Kidney (tissue), 13 donors: ENCODE measurements at regions not wholly inside any gene's neighbourhood (a gene's known extent, or its start where the extent isn't known, plus 50 kb on each side); places are given as distances from the start of the nearest gene placed in this dataset.

Experiments used
- DNase-seq, 5 donors: peaks; one replicate each; pipeline ENCODE4 v3.0.0-alpha.2; 2013 to 2020
- FAIRE-seq: peaks from 2 replicates; lab custom pipeline; 2012; peaks lifted over from hg19 to GRCh38; lab: Jason Lieb, UNC
- H3K27ac ChIP-seq, 2 donors: one replicate each; pipeline ENCODE4 v1.7.0; 2013; ENCODE audit warnings: low read depth in 2 of 2, low read length in 2 of 2, inconsistent platforms in 1 of 2
- H3K27me3 ChIP-seq: one replicate; pipeline ENCODE4 v1.7.1; 2013; ENCODE audit warnings: low read length, inconsistent platforms; ENCODE audit not compliant: control insufficient read depth, insufficient read depth
- H3K36me3 ChIP-seq, 3 donors: one replicate each; pipeline versions ENCODE4 v1.7.0 to v1.7.1; 2013; ENCODE audit warnings: low read length in 3 of 3, control low read depth in 1 of 3, inconsistent platforms in 1 of 3; ENCODE audit not compliant: insufficient read depth in 3 of 3, control insufficient read depth in 2 of 3
- H3K4me1 ChIP-seq, 3 donors: one replicate each; pipeline versions ENCODE4 v1.7.0 to v1.7.1; 2013; ENCODE audit warnings: low read length in 3 of 3, inconsistent platforms in 1 of 3, low read depth in 1 of 3; ENCODE audit not compliant: control insufficient read depth in 2 of 3, insufficient read depth in 2 of 3
- H3K4me3 ChIP-seq, 3 donors: one replicate each; pipeline versions ENCODE4 v1.7.0 to v1.8.1; 2013; ENCODE audit warnings: low read length in 3 of 3, control low read depth in 1 of 3, inconsistent platforms in 1 of 3
- H3K9ac ChIP-seq, 3 donors: one replicate each; pipeline versions ENCODE4 v1.7.0 to v1.7.1; 2013; ENCODE audit warnings: low read length in 3 of 3, control low read depth in 1 of 3, inconsistent platforms in 1 of 3
- H3K9me3 ChIP-seq, 3 donors: one replicate each; pipeline versions ENCODE4 v1.7.0 to v1.7.1; 2013; ENCODE audit warnings: low read length in 3 of 3, control low read depth in 1 of 3, inconsistent platforms in 1 of 3; ENCODE audit not compliant: control insufficient read depth in 2 of 3, insufficient read depth in 1 of 3
- CTCF ChIP-seq: IDR thresholded peaks from 3 replicates; pipeline ENCODE4 v1.5.1; 2012; ENCODE audit warnings: mild to moderate bottlenecking, moderate library complexity, borderline replicate concordance; ENCODE audit not compliant: insufficient read depth; ENCODE audit errors: extremely low read depth
- intact Hi-C: fragments of 100-400 bp; cut with DNase I; formaldehyde crosslinking; loops from one replicate; pipeline ENCODE4 v1.11.1; 2022
- donor health status: control.
- donor health status: control.
- donor health status: control.
- donor health status: control.
- donor health status: control.
- donor health status: DM: yes; HTN: yes; CAD: no.
- donor health status: Normal renal cell carcinoma (clear cell type).

GRCh38 chr6:90390379-90390778 lies 93.7 kb upstream of the BACH2 start:
- TF ChIP-seq CTCF: no peak
- intact Hi-C loops: loop anchor here (10.0 kb wide), 1 partner anchor 416 kb away; no protein-coding TSS in a partner anchor
- peak; percentile 92 for FAIRE-seq
- Histone ChIP-seq H3K9ac (no peak overlapping the region), H3K27ac (no peak overlapping the region), H3K4me1 (no peaks in the 10 kb centered on the region), H3K27me3 (no peaks in the 10 kb centered on the region), H3K36me3 (no peaks in the 10 kb centered on the region), H3K9me3 (no peaks in the 10 kb centered on the region), H3K4me3 (no peak overlapping the region)
- DNase-seq: no peak

DNA sequence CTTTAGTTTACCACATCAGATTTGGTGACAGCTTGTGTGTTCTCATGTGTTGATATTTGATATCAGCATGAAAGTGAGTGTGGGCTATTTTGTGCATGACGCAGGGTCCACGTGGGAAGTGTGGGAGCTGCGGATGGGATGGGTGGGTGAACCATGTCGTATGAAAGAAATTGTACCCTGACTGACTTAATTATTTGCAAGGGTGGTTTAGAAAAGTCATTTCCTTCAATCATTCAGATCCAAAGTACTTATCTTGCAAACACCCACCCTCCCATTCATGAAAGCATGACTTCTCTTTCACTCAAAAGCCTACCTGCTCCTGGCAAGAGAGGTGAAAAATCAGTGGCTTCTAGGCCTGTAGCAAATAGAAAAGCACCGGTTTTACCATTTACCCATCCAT lies 91.8 kb upstream of the BACH2 start:
- Histone ChIP-seq H3K27me3 (no peaks in the 10 kb centered on the region), H3K9me3 (no peaks in the 10 kb centered on the region), H3K4me1 (no peaks in the 10 kb centered on the region), H3K9ac (no peak overlapping the region), H3K4me3 (no peak overlapping the region), H3K27ac (no peak overlapping the region), H3K36me3 (no peaks in the 10 kb centered on the region)
- DNase-seq (peak in 1 of 5 donors; percentile 53), FAIRE-seq (no peak)
- intact Hi-C loops: no loop called here
- no peak for TF ChIP-seq CTCF

GRCh38 chr6:90387826-90388225 lies 91.2 kb upstream of the BACH2 start:
- no peak overlapping the region for H3K9ac ChIP-seq
- FAIRE-seq: no peak
- H3K4me3 ChIP-seq: no peak overlapping the region
- H3K4me1 ChIP-seq: no peaks in the 10 kb centered on the region
- intact Hi-C loops: no loop called here
- H3K9me3 ChIP-seq: no peaks in the 10 kb centered on the region
- no peaks in the 10 kb centered on the region for H3K27me3 ChIP-seq
- H3K27ac ChIP-seq: no peak overlapping the region
- no peaks in the 10 kb centered on the region for H3K36me3 ChIP-seq
- TF ChIP-seq CTCF: no peak
- no peak for DNase-seq

DNA sequence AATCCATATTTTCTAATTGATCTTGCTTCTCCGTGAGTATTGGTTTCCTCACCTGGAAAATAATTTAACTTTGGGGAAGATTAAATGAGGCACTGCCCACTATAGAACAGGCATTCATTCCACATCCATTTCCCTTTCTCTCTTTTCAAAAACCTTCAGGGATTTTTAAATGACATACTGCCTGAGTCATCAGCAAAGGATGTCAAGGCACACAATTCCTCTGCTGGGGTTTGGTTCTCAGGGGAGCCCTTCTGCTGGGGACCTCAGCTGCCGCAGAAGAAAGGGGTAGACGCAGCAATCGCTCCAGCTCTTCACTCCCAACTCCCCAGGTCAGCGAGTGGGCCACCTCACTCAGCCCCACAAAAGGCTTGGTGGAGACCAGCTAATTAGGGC lies 90.7 kb upstream of the BACH2 start:
- Histone ChIP-seq H3K27me3 (no peaks in the 10 kb centered on the region), H3K4me3 (no peak overlapping the region), H3K27ac (no peak overlapping the region), H3K9ac (no peak overlapping the region), H3K36me3 (no peaks in the 10 kb centered on the region), H3K9me3 (no peaks in the 10 kb centered on the region), H3K4me1 (no peaks in the 10 kb centered on the region)
- FAIRE-seq: no peak
- intact Hi-C loops: no loop called here
- no peak for DNase-seq
- no peak for TF ChIP-seq CTCF
